AG20443 (cell line): ENCODE measurements at regions not wholly inside any gene's neighbourhood (a gene's known extent, or its start where the extent isn't known, plus 50 kb on each side); places are given as distances from the start of the nearest gene placed in this dataset.

Source experiments
- DNase-seq: peaks from one replicate; pipeline ENCODE4 v3.0.0; 2012; ENCODE audit warnings: low spot score, mixed read lengths

- no peak for DNase-seq
These were observed 342.3 kb downstream of the HNRNPD start for GRCh38 chr4:82031376-82031927.

- peak; percentile 17 for DNase-seq
These were observed 356.1 kb downstream of the HNRNPD start for GRCh38 chr4:82017680-82018079.

GRCh38 chr4:82005158-82005557 is 368.6 kb downstream of the HNRNPD start:
- no peak for DNase-seq

- DNase-seq: no peak
These were observed 376.5 kb downstream of the HNRNPD start for GRCh38 chr4:81997313-81997712.

- DNase-seq: no peak
These were observed 382.9 kb downstream of the HNRNPD start for GRCh38 chr4:81990898-81991297.

GRCh38 chr4:81990211-81990610 is 383.6 kb downstream of the HNRNPD start:
- no peak for DNase-seq

- DNase-seq: no peak
These were observed 384.6 kb downstream of the HNRNPD start for GRCh38 chr4:81989202-81989601.

- no peak for DNase-seq
These were observed 385.6 kb downstream of the HNRNPD start for GRCh38 chr4:81988178-81988577.

GRCh38 chr4:81984746-81985145 is 389.0 kb downstream of the HNRNPD start:
- no peak for DNase-seq

GRCh38 chr4:81982846-81983540 is 390.8 kb downstream of the HNRNPD start:
- DNase-seq: no peak

- DNase-seq: no peak
These were observed 392.6 kb downstream of the HNRNPD start for GRCh38 chr4:81981218-81981617.

GRCh38 chr4:81974523-81974922 is 399.3 kb downstream of the HNRNPD start:
- DNase-seq: no peak

- DNase-seq: no peak
These were observed 402.0 kb downstream of the HNRNPD start for GRCh38 chr4:81971637-81972381.

- DNase-seq: no peak
These were observed 402.7 kb downstream of the HNRNPD start for GRCh38 chr4:81971061-81971460.

GRCh38 chr4:81970454-81970853 is 403.3 kb downstream of the HNRNPD start:
- DNase-seq: no peak

GRCh38 chr4:81966676-81967075 is 407.1 kb downstream of the HNRNPD start:
- no peak for DNase-seq

- DNase-seq: no peak
These were observed 407.9 kb downstream of the HNRNPD start for GRCh38 chr4:81965911-81966310.

- DNase-seq: no peak
These were observed 408.3 kb downstream of the HNRNPD start for GRCh38 chr4:81965454-81965853.

- no peak for DNase-seq
These were observed 410.1 kb downstream of the HNRNPD start for GRCh38 chr4:81963763-81964020.

GRCh38 chr4:81963015-81963762 is 410.6 kb downstream of the HNRNPD start:
- DNase-seq: no peak

GRCh38 chr4:81960961-81961360 is 412.8 kb downstream of the HNRNPD start:
- no peak for DNase-seq

GRCh38 chr4:81954271-81954670 is 419.5 kb downstream of the HNRNPD start:
- no peak for DNase-seq

GRCh38 chr4:81951891-81952455 is 421.8 kb downstream of the HNRNPD start:
- DNase-seq: no peak
